ENCODE measurements at regions not wholly inside any gene's neighbourhood (a gene's known extent, or its start where the extent isn't known, plus 50 kb on each side); places are given as distances from the start of the nearest gene placed in this dataset.
"Not testable (repeated sequence)": the region's sequence is repeated elsewhere in the genome, so short reads cannot be mapped to it uniquely, and the experiment has no call there.

GRCh38 chr7:16091701-16092310 is 329.5 kb downstream of the CRPPA start:
- no peak for DNase-seq (ENCODE audit: low read depth in 2 of 2)

- DNase-seq (ENCODE audit: low read depth in 2 of 2), result no peak
Measured at GRCh38 chr7:16089801-16090200, 331.5 kb downstream of the CRPPA start.

- no peak for DNase-seq (ENCODE audit: low read depth in 2 of 2)
Measured at GRCh38 chr7:16089191-16089590, 332.1 kb downstream of the CRPPA start.

- DNase-seq (ENCODE audit: low read depth in 2 of 2), result no peak
Measured at GRCh38 chr7:16086743-16087142, 334.6 kb downstream of the CRPPA start.

GRCh38 chr7:16085780-16086179 is 335.6 kb downstream of the CRPPA start:
- not testable (repeated sequence) for DNase-seq (ENCODE audit: low read depth in 2 of 2)

- no peak for DNase-seq (ENCODE audit: low read depth in 2 of 2)
Measured at GRCh38 chr7:16084875-16085274, 336.5 kb downstream of the CRPPA start.

- no peak for DNase-seq (ENCODE audit: low read depth in 2 of 2)
Measured at GRCh38 chr7:16084370-16084769, 337.0 kb downstream of the CRPPA start.

GRCh38 chr7:16083931-16084330 is 337.4 kb downstream of the CRPPA start:
- DNase-seq (ENCODE audit: low read depth in 2 of 2), result no peak

- no peak for DNase-seq (ENCODE audit: low read depth in 2 of 2)
Measured at GRCh38 chr7:16080131-16080530, 341.2 kb downstream of the CRPPA start.

GRCh38 chr7:16079723-16080122 is 341.6 kb downstream of the CRPPA start:
- no peak for DNase-seq (ENCODE audit: low read depth in 2 of 2)

GRCh38 chr7:16078076-16078952 is 343.0 kb downstream of the CRPPA start:
- DNase-seq (ENCODE audit: low read depth in 2 of 2), result no peak

- DNase-seq (ENCODE audit: low read depth in 2 of 2), result no peak
Measured at GRCh38 chr7:16071246-16071857, 350.0 kb downstream of the CRPPA start.

GRCh38 chr7:16070806-16071205 is 350.5 kb downstream of the CRPPA start:
- DNase-seq (ENCODE audit: low read depth in 2 of 2), result no peak

- DNase-seq (ENCODE audit: low read depth in 2 of 2), result no peak
Measured at GRCh38 chr7:16069998-16070397, 351.3 kb downstream of the CRPPA start.

- no peak for DNase-seq (ENCODE audit: low read depth in 2 of 2)
Measured at GRCh38 chr7:16068183-16068582, 353.2 kb downstream of the CRPPA start.

GRCh38 chr7:16067711-16068110 is 353.6 kb downstream of the CRPPA start:
- DNase-seq (ENCODE audit: low read depth in 2 of 2), result no peak

- no peak for DNase-seq (ENCODE audit: low read depth in 2 of 2)
Measured at GRCh38 chr7:16066805-16067459, 354.4 kb downstream of the CRPPA start.

GRCh38 chr7:16065939-16066338 is 355.4 kb downstream of the CRPPA start:
- DNase-seq (ENCODE audit: low read depth in 2 of 2), result no peak

- DNase-seq (ENCODE audit: low read depth in 2 of 2), result no peak
Measured at GRCh38 chr7:16063716-16064675, 357.3 kb downstream of the CRPPA start.

GRCh38 chr7:16063221-16063620 is 358.1 kb downstream of the CRPPA start:
- DNase-seq (ENCODE audit: low read depth in 2 of 2), result no peak

- DNase-seq (ENCODE audit: low read depth in 2 of 2), result no peak
Measured at GRCh38 chr7:16062269-16062668, 359.1 kb downstream of the CRPPA start.

Data from activated CD8-positive, alpha-beta memory T cell treated with anti-CD3 and anti-CD28 coated beads for 4 hours (primary cell).